DMS114 treated with DMSO at 0.1 percent for 48 hours (cell line): ENCODE measurements at regions not wholly inside any gene's neighbourhood (a gene's known extent, or its start where the extent isn't known, plus 50 kb on each side); places are given as distances from the start of the nearest gene placed in this dataset.

ENCODE experiments used
- DNase-seq: peaks from one replicate; lab custom pipeline; 2025; ENCODE audit not compliant: unreplicated experiment; lab: John Stamatoyannopoulos, UW

DNA sequence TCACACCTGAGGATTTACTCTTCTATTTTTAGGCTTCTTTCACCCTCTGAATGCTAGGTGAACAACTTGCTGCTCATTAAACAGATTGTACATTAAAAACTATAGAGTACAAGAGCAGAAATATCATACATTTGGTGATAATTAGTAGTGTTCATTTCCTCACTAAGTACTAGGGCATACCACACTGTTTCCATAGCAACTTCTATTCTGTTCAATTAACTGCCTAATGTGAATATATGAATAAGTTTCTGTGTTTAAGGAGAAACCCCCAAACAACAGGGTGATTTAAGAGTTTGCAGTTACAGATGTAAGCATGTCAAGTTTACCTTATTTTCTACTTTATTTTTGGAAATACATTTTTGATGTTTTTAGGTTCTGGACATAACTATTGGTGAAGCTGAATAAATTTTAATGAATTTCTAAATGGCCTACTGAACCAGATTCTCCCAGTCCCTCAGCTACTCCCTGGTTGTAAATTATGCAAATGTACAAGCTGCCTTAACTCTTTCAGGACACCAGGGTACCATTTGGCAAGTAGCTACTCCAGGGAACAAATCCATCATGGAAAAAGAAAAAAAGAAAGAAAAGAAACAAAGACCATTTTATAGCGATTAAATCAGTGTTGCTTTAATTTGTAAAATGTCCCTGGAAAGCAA is 199.8 kb upstream of the NAV3 start:
- DNase-seq, result no peak

DNA sequence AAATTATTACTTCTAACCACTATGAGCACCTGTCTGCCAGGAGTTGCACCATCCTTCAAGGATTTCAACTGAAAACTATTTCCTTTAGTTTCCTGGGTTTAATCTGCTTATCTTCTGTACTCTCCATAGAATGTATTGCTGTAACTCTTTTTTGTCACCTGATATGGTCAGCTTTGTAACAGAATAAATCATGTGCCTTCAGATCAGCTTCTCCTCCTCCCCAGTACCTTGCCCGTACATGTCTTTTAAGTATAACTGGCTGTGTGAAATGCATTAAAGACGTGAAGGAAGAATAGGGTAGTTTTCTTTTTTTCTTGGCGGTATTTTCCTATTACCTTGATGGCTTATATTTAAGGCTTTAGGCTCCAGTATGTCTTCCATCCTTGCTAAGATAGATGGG is 200.3 kb upstream of the NAV3 start:
- no peak for DNase-seq

DNA sequence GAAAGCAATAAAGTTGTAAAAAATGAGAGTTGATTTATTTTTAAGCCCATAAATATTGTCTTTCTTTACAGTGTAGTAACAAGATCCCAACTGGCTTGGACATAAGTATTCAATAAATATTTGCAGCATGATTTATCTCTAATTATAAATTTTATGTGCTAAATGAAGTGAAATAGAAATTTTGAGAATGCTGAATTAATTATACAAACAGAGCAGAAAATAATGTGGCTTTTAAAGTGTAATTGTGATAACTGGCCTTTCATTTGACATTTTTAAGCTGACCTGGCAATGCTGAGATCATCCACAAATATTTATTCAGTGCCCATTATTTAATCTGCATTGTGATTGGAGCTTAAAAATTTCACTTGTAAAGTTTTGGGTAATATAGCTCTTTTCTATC is 201.6 kb upstream of the NAV3 start:
- DNase-seq, result no peak

DNA sequence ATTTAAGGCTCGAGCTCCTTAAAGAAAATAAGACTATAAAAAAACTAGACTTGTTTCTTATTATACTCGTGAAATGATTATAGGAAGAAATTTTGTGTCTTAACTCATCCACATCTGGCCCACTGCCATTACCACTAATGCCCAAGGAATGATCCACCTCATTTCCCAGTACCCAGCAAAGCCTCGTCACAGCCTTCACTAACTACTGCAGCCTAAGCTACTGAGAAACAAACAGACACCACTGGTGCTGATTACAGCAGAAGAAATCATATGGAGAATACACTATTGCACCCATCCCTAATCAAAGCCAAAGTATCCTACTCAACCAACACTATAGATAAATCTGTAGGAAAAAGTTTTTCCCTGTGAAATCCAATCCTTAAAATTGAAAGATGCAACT is 205.3 kb upstream of the NAV3 start:
- DNase-seq, result no peak

DNA sequence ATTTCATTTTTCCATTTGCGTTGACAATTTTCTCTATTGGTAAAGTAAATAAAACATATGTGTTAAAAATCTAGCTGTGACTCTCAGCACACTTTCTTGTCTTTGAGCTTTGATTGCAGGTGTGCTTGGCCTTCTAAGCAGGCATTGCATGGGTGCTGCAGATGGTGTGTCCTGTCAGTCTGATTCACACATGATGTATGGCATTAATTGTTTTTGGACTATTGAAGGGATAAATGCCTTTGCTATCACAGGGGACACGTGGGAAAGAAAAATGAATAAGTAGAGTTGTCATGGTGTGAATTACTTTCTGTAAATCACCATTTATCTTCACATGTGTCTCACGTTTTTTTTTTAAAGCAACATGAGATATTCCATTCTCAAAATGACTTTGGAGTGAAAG is 211.3 kb upstream of the NAV3 start:
- DNase-seq, result no peak

DNA sequence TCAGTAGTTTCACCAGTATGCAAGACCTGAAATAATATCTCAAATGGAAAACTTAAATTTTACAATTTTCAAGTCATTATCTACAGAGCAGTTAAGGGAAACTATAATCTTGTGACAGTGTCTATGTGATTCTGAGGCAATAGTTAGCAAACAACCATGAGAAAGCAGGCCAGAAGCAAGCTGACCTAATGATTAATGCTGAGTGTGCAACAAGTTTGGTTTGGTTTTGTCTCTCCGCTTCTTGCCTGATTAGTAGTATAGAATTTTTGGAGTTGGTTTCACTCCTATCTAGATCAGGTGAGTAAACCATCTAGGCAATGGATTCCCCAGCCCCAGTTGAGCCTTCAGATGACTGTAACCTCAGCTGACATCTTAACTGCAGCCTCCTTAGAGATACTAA is 212.9 kb upstream of the NAV3 start:
- no peak for DNase-seq

DNA sequence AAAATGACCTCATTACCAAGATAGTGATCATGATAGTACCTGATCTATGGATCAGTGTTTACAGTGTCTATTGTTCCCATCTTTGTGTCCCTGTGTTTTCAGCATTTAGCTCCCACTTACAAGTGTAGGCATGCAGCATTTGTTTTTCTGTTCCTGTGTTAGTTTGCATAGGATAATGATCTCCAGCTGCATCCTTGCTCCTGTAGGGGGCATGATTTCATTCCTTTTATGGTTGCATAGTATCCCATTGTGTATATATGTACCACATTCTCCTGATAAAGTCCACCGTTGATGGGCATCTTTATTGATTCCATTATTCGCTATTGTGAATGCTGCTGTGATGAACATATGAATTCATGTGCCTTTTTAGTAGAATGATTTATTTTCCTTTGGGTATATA is 215.4 kb upstream of the NAV3 start:
- DNase-seq, result no peak

DNA sequence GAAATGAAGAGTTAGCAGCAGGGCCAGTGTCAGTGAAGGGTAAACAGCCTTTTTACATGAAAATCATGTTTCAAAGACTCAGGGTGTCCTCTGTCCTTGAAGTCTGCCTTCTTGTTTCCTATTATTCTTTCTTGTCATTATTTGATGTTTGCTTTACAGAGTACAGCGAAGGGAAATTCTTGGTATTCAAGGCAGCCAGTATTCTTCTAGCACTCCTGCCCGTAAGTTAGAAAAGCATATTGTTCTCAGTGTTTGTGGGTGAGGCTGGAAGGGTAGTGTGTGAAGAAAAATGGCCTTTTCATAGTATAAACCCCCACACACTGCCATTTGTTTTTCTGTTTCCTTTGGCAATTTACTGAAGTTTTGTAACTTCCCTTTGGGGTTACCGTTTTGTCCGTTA is 217.3 kb upstream of the NAV3 start:
- no peak for DNase-seq

DNA sequence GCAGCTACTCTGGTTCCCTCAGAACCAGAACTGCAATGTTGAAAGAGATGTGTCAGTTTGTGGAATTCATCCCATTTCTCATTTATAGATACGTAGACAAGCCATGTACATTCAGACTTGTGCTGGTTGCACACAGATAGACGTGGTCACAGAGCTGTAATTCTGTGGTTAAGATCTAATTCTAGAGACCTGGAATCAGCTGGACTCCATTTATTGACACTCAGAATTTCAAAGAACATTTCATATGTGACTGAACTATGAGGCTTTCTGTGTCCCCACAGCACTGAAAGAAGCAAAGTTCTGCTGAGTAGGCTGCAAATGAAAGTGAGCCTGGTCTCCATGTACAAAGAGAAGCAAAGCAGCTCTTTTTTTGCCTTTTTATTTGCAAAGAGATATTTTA is 220.2 kb upstream of the NAV3 start:
- DNase-seq, result no peak

DNA sequence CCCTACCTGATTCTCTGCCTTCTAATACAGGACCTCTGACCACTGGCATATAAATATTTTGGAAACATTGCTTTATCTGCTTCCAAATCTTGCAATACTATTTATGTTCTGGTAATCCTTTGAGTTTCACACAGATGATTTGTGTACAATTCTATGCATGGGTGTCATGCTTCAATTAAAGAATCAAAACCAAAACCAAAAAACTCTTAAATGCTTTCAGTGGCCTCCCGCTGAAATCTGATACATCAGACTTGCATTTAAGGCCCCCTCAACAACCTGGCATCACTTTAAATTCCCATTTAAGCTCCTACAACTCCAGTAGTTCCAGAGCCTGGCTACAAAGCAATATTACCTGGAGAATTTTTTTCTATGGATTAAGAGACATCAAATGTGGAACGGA is 221.7 kb upstream of the NAV3 start:
- no peak for DNase-seq

DNA sequence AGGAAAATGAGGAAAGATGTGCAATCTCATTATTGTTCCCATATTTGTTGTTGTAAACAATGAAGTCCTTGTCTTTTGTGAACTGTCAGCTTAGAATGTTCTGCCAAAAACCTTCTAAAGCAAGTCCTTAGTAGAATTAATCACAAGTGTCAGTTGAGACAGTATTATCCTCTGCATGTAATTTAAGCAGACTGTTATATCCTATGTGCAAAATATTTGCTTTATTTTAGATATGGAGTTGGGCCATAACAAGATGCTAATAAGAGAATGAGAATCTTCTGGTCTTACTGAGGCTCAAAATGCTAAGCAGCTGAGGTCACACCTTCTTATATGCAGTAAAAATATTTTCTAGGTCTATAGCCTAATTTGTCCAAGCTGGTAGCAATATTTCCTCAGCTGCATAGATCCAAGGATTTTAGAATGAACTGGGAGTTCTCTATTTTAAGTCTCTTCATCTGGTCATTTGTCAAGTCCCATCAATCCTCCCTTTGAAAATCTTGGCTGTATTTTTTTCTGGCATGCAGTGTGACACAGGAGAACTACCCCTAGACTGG is 222.3 kb upstream of the NAV3 start:
- DNase-seq, result no peak

DNA sequence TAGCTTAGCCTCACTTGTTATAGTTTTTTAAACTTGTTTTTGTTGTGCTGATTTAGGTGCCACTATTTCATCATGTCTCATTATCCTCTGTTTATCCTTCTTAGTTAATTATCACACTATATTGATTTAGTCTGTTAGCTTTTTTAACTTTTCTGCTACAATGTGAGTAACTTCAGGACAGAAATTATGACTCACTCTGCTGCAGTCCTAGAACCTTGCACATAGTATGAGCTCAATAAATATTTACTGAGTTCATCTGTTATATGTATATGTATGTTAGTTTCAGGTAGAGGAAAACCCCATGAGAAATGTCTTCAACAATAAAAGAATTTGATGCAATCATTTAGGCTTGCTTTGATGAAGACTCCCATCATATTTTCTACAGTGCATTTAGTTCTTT is 224.3 kb upstream of the NAV3 start:
- DNase-seq, result no peak

DNA sequence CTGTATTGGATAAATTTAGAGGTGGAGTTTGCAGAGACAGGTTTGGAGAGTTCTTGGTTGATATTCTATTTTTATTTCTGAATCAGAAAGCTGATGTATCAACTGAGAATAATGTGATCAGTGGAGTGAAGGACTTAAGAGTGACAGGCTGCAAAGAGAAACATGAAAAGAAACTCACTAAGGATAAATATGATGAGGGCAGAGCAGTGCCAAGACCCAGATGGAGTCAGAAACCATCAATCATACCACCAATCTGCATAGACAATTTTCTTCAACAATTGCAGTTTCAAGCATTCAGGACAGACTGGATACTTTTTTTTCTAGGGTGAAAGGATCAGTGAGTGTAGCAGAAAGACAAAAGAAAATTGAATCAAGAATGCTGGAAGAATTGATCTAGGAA is 226.7 kb upstream of the NAV3 start:
- no peak for DNase-seq

DNA sequence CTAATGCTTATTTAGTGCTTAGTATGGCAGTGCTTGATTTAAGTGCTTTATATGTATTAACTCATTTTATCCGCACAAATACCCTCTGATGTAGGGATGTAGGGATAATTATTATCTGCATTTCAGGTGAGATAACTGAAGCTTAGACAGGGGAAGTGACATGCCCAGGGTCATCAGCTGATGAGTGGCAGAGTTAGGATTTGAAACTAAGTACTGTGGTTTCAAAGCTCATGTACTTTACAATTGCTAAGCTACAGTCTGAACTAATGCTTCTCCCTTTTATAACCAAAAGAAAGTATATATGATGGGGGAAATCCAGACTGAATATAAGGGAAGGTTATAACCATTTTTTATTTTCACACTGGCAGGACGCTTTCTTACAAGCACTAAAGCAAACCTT is 229.6 kb upstream of the NAV3 start:
- DNase-seq, result no peak

DNA sequence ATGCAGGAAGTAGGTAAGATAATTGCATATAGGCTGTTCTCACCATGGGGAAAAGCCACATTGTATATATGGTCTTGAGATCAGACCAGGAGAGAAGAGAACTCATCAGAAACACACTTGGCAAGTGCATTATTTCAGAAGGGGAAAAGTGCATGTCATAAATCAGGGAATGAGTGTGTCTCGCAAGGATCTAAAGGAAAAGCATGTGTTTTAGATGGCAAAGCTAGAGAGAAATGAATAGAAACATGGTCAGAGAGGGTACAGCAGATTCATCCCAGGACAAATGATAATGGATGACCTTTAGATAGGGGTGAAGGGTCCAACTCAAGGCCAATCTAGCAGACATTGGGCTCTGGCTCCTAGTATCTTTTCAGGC is 230.2 kb upstream of the NAV3 start:
- DNase-seq, result no peak

DNA sequence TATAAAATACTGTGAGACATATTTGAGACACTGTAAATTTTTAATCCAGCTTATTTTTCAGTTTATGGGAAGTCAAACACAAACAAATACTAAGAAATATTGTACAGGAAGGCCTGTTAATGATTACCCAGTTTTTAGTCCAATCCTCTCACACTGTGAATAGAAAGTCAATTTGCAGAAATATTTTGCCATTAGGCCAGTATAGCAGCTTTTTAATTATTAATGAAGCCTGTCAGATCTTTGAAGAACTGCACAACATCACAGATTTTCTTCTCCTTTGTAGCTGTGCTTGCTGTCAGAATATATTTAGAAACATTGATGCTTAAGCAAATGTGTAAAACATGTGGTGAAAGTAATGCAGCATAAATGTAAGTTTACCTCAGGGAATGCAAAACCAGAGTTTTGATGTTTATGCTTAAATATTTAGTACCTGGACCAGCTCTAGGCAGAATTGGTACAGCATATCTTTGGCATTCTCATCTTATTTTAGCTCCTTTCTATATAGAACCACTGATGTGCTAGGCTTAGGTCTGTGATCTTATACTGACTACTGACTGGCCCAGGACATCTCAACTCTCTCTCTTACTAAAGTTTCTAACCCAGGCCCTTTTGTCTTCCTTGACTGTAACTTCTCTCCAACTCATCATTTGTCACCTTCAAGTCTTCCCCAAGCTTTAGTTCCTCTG is 230.8 kb upstream of the NAV3 start:
- no peak for DNase-seq

DNA sequence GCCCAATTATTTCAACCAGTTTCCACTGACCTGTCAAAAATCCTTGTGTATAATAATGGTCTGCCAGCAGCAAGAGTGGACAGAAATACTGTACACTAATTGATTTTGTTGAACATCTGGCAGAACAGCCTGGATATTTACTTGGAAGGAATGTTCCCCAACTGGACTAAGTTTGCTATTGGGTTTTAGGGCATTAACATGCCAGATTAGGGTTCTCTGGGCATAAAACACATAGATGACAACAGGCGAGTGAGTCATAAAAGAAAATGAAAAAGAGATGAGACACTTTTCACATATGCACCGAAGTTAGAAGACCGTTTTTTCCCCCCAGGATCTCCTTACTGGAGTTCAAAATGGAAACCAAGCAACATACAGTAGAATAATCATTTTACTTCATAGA is 236.3 kb upstream of the NAV3 start:
- no peak for DNase-seq

DNA sequence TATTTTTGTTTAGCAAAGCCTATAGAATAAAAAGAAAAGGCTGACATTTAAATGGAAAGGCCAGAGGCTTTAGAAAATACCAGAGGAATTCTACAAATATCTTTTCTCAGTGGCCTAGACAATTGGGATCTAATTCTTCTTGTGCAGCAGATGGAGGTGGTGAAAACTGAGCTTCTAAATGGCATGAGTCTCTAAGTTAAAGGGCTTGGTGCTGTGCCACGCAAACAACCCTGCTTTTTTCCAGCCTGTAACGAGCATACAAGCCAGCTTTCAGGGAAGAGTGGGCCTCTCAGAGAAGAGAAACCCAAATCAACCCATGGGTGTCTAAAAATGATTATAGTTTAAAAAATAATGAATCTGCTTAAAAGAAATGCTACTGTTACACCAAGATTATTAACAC is 237.9 kb upstream of the NAV3 start:
- DNase-seq, result no peak

DNA sequence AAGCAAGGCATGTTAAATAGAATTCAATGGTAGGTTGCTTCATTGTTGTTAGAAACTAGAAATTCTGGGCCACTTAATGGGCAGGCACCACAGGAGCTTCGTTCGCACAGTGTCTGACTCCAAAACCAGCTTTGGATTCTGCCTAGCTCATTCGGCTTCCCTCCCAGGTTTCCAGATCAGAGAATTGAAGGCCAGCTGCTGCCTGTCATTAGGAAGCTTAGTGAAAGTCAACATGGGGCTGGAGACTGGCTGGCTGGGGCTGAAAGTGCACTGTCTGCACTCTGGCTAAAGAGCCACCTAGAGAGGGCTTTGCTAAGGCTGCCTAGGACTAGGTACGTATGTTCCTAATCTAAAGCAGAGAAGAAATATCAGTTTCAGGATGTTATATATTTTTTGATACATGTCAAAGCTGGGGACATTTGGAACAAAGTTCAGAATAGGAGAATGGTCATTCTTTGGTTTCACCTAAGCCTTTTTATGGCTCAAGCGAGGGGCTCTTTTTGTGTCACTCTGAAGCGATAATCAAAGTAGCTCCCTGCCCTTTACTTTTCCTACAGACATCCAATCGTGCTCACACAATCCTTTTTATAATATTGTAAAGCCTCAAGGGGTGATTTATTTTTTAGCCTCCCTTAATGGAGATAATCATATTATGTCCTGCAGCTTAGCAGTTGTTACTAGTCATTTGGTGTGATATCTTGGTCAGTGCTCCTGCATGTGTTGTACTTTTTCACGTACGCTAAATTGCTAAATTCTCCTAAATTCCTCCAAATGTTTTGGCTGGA is 238.5 kb upstream of the NAV3 start:
- no peak for DNase-seq

DNA sequence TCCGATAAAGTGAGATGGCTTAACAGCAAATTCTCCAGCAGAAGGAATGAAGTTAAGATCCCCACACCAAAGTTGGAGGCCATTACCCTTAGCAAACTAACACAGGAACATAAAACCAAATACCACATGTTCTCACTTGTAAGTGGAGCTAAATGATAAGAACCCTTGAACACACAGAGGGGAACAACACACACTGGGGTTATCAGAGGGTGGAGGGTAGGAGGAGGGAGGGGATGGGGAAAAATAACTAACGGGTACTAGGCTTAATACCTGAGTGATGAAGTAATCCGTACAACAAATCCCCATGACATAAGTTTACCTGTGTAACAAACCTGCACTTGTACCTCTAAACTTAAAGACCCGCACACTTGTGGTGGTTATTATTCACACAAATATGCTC is 240.4 kb upstream of the NAV3 start:
- DNase-seq, result no peak

DNA sequence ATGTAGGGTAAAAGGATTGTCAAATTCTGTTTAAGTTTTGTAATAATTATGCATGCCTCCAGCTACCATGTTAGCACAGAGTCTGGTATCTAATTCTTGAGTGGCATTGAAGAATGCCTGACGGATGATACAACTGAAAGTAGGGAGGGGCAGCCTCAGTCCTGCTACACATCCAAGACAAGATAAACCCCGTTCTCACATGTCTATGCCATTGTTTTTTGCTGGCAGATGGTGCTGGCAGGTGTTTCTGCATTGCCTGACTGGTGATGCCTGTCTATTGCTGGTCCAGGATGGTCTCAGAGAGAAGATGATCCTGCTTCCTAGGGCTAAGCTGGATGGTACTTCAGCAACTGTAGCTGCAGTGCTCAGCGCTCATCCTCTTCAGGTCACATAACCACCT is 245.8 kb upstream of the NAV3 start:
- no peak for DNase-seq
